K562 (cell line): ENCODE measurements at regions not wholly inside any gene's neighbourhood (a gene's known extent, or its start where the extent isn't known, plus 50 kb on each side); places are given as distances from the start of the nearest gene placed in this dataset.

Experiments used
- ATAC-seq: fragments of 200-7000 bp; cut with Tn5 transposase; 3 replicates; pipeline ENCODE4 v1.9.1; 2020; ENCODE audit warnings: moderate library complexity
- BruUV-seq: library from RNA; stranded (reverse); fragments of 400-500 nt; replicated peaks from 2 replicates; lab custom pipeline; 2021; lab: Mats Ljungman, UMichigan
- CTCF ChIA-PET: fragments of 300-600 bp; formaldehyde crosslinking; extraction: SDS; loops from one replicate; lab custom pipeline; 2021; ENCODE audit warnings: low intra/inter-chr PET ratio; lab: Yijun Ruan, JAX
- POLR2A ChIA-PET: fragments of 300-600, 350-650 bp; sonication (Branson Sonifier 250); formaldehyde crosslinking; extraction: SDS; loops from one replicate; lab custom pipeline; 2021; ENCODE audit warnings: antibody characterized with exemption, inconsistent platforms; lab: Yijun Ruan, JAX
- DNase-seq, 4 experiments: peaks; one replicate each; pipeline versions ENCODE4 v3.0.0 to v3.0.0-alpha.2; 2011 to 2018; ENCODE audit warnings: low spot score in 3 of 4, mixed read lengths in 3 of 4; ENCODE audit errors: extremely low read depth in 1 of 4
- FAIRE-seq: peaks from 2 replicates; lab custom pipeline; 2011; peaks lifted over from hg19 to GRCh38; lab: Jason Lieb, UNC
- H2AFZ ChIP-seq: 2 replicates; pipeline ENCODE4 v1.6.0; 2011; ENCODE audit warnings: low read depth, low read length, control low read depth, inconsistent platforms
- H3K27ac ChIP-seq: fragments of 200-600 bp; 3 replicates; pipeline ENCODE4 v1.8.0; 2011; ENCODE audit warnings: low read depth, mild to moderate bottlenecking, control low read depth, inconsistent platforms, low read length, moderate library complexity, mixed read lengths; ENCODE audit errors: extremely low read depth
- H3K27me3 ChIP-seq, 2 experiments: fragments of 300-600 bp in 1 of 2; 2 replicates in 1 of 2; 3 replicates in 1 of 2; pipeline versions ENCODE4 v1.6.0 to v1.8.0; 2011; ENCODE audit warnings: inconsistent platforms in 2 of 2, low read length in 2 of 2, mild to moderate bottlenecking in 1 of 2, mixed read lengths in 1 of 2, moderate library complexity in 1 of 2; ENCODE audit not compliant: control insufficient read depth in 2 of 2, insufficient read depth in 2 of 2
- H3K36me3 ChIP-seq: fragments of 300-600 bp; 3 replicates; pipeline ENCODE4 v1.8.0; 2011; ENCODE audit warnings: mild to moderate bottlenecking, low read length, inconsistent platforms; ENCODE audit not compliant: control insufficient read depth, insufficient read depth
- H3K4me1 ChIP-seq, 2 experiments: fragments of 200-600 bp in 1 of 2; replicated peaks in 1 of 2; 2 replicates in 1 of 2; 3 replicates in 1 of 2; pipeline versions ENCODE4 v1.5.1 to v1.8.0; 2011; ENCODE audit warnings: inconsistent platforms in 2 of 2, low read length in 2 of 2, mild to moderate bottlenecking in 1 of 2, mixed read lengths in 1 of 2, moderate library complexity in 1 of 2; ENCODE audit not compliant: control insufficient read depth in 2 of 2, insufficient read depth in 2 of 2
- H3K4me2 ChIP-seq: 2 replicates; pipeline ENCODE4 v1.6.1; 2011; ENCODE audit warnings: low read length, control low read depth, inconsistent platforms, mixed read lengths; ENCODE audit not compliant: insufficient read depth
- H3K4me3 ChIP-seq: fragments of 200-600 bp; sonication (generic), shearing (Covaris generic); 2 replicates; pipeline ENCODE4 v1.5.1; 2016; ENCODE audit warnings: control low read depth, inconsistent platforms
- H3K79me2 ChIP-seq: fragments of 200-600 bp; 3 replicates; pipeline ENCODE4 v1.8.0; 2011; ENCODE audit warnings: low read length, inconsistent platforms; ENCODE audit not compliant: control insufficient read depth, insufficient read depth
- H3K9ac ChIP-seq, 2 experiments: 2 replicates each; pipeline versions ENCODE4 v1.6.0 to v1.6.1; 2011; ENCODE audit warnings: low read depth in 2 of 2, low read length in 2 of 2, control low read depth in 1 of 2, inconsistent platforms in 1 of 2, mild to moderate bottlenecking in 1 of 2, mixed read lengths in 1 of 2; ENCODE audit not compliant: insufficient read depth in 1 of 2
- H3K9me1 ChIP-seq: one replicate; pipeline ENCODE4 v1.6.0; 2011; ENCODE audit warnings: inconsistent platforms, mild to moderate bottlenecking, low read length, moderate library complexity; ENCODE audit not compliant: control insufficient read depth, insufficient read depth
- H3K9me3 ChIP-seq: replicated peaks from 2 replicates; pipeline ENCODE4 v1.5.1; 2011; ENCODE audit warnings: low read depth, low read length, inconsistent platforms; ENCODE audit not compliant: control insufficient read depth, insufficient read depth
- H4K20me1 ChIP-seq: replicated peaks from 2 replicates; pipeline ENCODE4 v1.6.1; 2011; ENCODE audit warnings: low read length, inconsistent platforms, mixed read lengths; ENCODE audit not compliant: control insufficient read depth, insufficient read depth
- C11orf30 ChIP-seq: fragments of 450-650 bp; IDR thresholded peaks from 2 replicates; pipeline ENCODE4 v1.6.1; 2016; ENCODE audit warnings: low read depth, mild to moderate bottlenecking
- CCNT2 ChIP-seq: IDR thresholded peaks from 2 replicates; pipeline ENCODE4 v1.6.1; 2011; ENCODE audit warnings: borderline replicate concordance, low read depth, mild to moderate bottlenecking, moderate library complexity, mixed read lengths, low read length; ENCODE audit not compliant: insufficient read length; ENCODE audit errors: extremely low read depth
- SP2 ChIP-seq: IDR thresholded peaks from 2 replicates; pipeline ENCODE4 v1.6.1; 2011; ENCODE audit warnings: mild to moderate bottlenecking, low read depth, low read length, moderate library complexity; ENCODE audit not compliant: poor library complexity, severe bottlenecking; ENCODE audit errors: extremely low read depth
- ZNF133 ChIP-seq: fragments of 250-450 bp; sonication (Bioruptor Pico); IDR thresholded peaks from 2 replicates; pipeline ENCODE4 v1.4.0; 2020; ENCODE audit warnings: mild to moderate bottlenecking
- ZNF316 ChIP-seq: fragments of 450-650 bp; IDR thresholded peaks from 2 replicates; pipeline ENCODE4 v1.6.1; 2016
- ZNF583 ChIP-seq: fragments of 250-450 bp; sonication (Bioruptor Pico); IDR thresholded peaks from 2 replicates; pipeline ENCODE4 v1.4.0; 2020
- WGBS: fragments of 100-300 bp; shearing (Covaris generic); methylation state at CpG from one replicate; pipeline ENCODE4 v1.1.6; 2016; ENCODE audit warnings: low coverage, mixed read lengths; ENCODE audit not compliant: insufficient coverage; ENCODE audit errors: missing lambda C conversion rate; 5-methylcytosine and 5-hydroxymethylcytosine counted together
- in situ Hi-C: fragments of 300-500 bp; cut with MboI; formaldehyde crosslinking; loops from 4 replicates; pipeline ENCODE4 v1.15.0; 2018; ENCODE audit warnings: inconsistent platforms, mixed read lengths
- intact Hi-C: fragments of 100-400 bp; cut with micrococcal nuclease; formaldehyde crosslinking; loops from 2 replicates; pipeline ENCODE4 v1.14.2; 2022
- TF ChIP-seq, protein P1 (sequence below): fragments of 450-650 bp; IDR thresholded peaks from 2 replicates; pipeline ENCODE4 v1.6.1; 2018; ENCODE audit warnings: mild to moderate bottlenecking, low read depth; ENCODE audit not compliant: partially characterized antibody
- TF ChIP-seq, protein P2 (sequence below): IDR thresholded peaks from 2 replicates; pipeline ENCODE4 v1.6.1; 2016; ENCODE audit warnings: missing genetic modification characterization, missing compliant biosample characterization

DNA sequence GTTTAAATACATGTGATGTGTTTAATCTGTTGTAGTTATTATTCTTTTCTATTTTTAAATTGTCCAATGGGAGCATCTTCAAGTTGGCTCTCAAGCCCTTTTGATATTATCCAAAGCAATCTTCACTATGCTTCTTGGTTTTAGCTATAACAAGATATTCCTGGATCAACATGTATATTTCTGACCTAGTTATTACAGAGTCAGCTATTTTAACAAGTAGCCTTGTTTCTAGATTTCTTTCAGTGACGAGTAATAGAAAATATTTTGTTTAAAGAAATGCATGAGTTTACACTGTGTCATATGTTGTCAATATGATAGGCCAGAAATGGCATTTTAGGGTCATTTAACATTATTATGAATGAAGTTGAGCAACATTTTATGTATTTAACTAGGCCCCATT lies 421.8 kb upstream of the MAP2 start:
- TF ChIP-seq C11orf30 (peak; percentile 8; the same call in 1 of the 2 replicates), ZNF133 (CRISPR knock-in tag) (no peak), SP2 (no peak), CCNT2 (no peak), ZNF316 (peak; percentile 49), ZNF583 (CRISPR knock-in tag) (no peak)
- TF ChIP-seq, protein P1, sequence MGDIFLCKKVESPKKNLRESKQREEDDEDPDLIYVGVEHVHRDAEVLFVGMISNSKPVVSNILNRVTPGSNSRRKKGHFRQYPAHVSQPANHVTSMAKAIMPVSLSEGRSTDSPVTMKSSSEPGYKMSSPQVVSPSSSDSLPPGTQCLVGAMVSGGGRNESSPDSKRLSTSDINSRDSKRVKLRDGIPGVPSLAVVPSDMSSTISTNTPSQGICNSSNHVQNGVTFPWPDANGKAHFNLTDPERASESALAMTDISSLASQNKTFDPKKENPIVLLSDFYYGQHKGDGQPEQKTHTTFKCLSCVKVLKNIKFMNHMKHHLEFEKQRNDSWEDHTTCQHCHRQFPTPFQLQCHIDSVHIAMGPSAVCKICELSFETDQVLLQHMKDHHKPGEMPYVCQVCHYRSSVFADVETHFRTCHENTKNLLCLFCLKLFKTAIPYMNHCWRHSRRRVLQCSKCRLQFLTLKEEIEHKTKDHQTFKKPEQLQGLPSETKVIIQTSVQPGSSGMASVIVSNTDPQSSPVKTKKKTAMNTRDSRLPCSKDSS: no peak
- TF ChIP-seq, protein P2, sequence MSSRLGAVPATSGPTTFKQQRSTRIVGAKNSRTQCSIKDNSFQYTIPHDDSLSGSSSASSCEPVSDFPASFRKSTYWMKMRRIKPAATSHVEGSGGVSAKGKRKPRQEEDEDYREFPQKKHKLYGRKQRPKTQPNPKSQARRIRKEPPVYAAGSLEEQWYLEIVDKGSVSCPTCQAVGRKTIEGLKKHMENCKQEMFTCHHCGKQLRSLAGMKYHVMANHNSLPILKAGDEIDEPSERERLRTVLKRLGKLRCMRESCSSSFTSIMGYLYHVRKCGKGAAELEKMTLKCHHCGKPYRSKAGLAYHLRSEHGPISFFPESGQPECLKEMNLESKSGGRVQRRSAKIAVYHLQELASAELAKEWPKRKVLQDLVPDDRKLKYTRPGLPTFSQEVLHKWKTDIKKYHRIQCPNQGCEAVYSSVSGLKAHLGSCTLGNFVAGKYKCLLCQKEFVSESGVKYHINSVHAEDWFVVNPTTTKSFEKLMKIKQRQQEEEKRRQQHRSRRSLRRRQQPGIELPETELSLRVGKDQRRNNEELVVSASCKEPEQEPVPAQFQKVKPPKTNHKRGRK (tag): no peak
- intact Hi-C loops: no loop called here
- no peaks in the 10 kb centered on the region for H3K36me3 ChIP-seq
- H3K4me3 ChIP-seq: no peak overlapping the region
- H3K9ac ChIP-seq: no peak overlapping the region
- no peak overlapping the region for H3K4me2 ChIP-seq
- H3K27ac ChIP-seq: no peak overlapping the region
- no peaks in the 10 kb centered on the region for H4K20me1 ChIP-seq
- WGBS: 29% methylated on average over 1 of the region's 1 CpG
- no peak for DNase-seq
- no TSS peak for BruUV-seq
- H3K27me3 ChIP-seq: no peaks in the 10 kb centered on the region
- ChIA-PET POLR2A (no interaction called here), CTCF (no interaction called here)
- no peak for ATAC-seq
- no peaks in the 10 kb centered on the region for H3K9me3 ChIP-seq
- H3K79me2 ChIP-seq: no peaks in the 10 kb centered on the region
- no peaks in the 10 kb centered on the region for H3K9me1 ChIP-seq
- FAIRE-seq: no peak
- H3K4me1 ChIP-seq: no peaks in the 10 kb centered on the region
- H2AFZ ChIP-seq: no peak overlapping the region
- in situ Hi-C loops: no loop called here
